GM21367 (cell line): ENCODE measurements at regions not wholly inside any gene's neighbourhood (a gene's known extent, or its start where the extent isn't known, plus 50 kb on each side); places are given as distances from the start of the nearest gene placed in this dataset.
"Not testable (repeated sequence)": the region's sequence is repeated elsewhere in the genome, so short reads cannot be mapped to it uniquely, and the experiment has no call there.

Source experiments
- ATAC-seq: cut with Tn5 transposase; IDR thresholded peaks from one replicate; pipeline ENCODE4 v1.9.1; 2021; ENCODE audit not compliant: unreplicated experiment

DNA sequence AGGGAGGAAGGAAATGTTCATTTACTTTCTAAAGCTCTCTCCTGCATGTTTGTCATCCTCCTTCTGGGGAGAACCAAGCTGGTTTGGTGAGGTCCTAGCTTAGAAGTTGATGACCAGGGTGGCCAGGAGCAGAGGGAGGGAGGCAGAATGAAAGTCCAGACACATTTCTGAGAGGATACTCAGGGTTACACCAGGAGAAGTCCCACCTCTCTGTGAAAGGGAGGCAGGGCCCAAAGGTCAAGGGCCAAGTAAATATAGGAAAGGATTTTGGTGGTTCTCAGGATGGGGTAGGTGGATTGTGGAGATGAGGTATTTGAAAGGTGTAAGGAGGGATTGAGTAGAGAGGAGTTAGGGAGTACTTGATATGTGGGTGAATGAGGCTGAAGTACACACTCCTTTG lies 58.0 kb upstream of the FBXO11 start:
- ATAC-seq, result no peak

- ATAC-seq, result no peak
Measured at GRCh38 chr2:47964722-47965434, 58.6 kb upstream of the FBXO11 start.

DNA sequence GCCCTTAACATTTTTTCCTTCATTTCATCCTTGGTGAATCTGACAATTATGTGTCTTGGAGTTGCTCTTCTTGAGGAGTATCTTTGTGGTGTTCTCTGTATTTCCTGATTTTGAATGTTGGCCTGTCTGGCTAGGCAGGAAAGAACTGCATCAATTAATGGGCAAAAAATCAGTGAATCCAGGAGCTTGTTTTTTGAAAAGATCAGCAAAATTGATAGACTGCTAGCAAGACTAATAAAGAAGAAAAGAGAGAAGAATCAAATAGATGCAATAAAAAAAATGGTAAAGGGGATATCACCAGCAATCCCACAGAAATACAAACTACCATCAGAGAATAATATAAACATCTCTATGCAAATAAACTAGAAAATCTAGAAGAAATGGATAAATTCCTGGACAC lies 70.4 kb upstream of the FBXO11 start:
- ATAC-seq, result not testable (repeated sequence)

DNA sequence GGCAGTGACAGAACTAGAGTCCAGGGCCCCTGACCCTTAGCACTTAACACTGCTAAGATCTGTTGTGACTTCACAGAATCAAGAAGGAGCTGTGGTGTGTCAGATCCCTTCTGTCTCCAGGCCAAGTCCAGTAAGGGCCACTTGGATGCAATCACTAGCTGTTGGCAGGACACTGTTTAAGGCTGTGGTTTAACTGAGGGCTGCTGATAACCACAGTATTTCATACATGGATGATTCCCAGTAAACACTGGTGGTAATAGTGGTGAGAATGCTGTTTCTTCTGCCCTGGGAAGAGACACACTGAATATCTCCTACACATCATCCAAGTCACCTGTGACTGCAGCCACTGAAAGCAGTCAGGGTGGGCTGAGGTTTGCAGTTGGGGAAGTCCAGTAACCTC lies 77.7 kb upstream of the FBXO11 start:
- no peak for ATAC-seq

- ATAC-seq, result no peak
Measured at GRCh38 chr2:47990503-47990902, 84.2 kb upstream of the FBXO11 start.

DNA sequence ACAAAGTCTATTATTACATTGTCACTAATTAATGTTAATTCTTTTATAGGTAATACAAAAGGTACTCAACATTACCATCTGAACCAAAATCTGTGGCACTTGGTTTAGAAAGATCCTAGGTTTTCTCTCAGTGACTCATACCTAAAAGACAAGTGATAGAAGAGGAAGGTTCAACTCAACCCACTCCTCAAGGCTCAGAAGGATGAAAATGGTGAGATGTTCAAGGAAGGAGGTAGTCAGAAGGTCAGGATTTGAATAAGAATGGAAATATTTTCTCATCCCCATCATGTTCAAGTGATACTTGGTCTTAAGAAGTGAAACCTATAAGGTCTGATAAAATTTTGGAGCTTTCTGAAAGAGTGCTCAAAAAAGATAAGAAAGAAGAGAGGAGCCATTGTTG lies 86.4 kb upstream of the FBXO11 start:
- no peak for ATAC-seq

DNA sequence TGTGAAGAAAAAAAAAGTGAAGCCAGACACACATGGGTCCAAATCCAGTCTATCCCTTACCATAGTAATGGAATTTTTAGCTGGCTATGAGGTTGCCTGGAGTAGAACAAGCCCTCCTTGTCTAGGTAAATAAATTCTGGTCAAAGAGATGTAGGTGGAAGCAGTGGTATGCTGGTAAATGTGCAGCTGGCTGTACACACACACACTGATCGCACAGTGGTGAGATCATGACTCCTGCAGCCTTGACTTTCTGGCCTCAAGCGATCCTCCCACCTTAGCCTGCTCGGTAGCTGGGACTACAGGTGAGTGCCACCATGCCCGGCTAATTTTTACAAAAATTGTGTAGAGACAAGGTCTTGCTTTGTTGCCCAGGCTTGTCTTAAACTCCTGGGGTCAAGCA lies 90.5 kb upstream of the FBXO11 start:
- no peak for ATAC-seq

GRCh38 chr2:47999512-47999911 lies 93.2 kb upstream of the FBXO11 start:
- no peak for ATAC-seq

GRCh38 chr2:48001498-48001897 lies 95.2 kb upstream of the FBXO11 start:
- no peak for ATAC-seq

GRCh38 chr2:48006094-48006493 lies 99.8 kb upstream of the FBXO11 start:
- no peak for ATAC-seq

- ATAC-seq, result no peak
Measured at GRCh38 chr2:48007699-48008268, 101.5 kb upstream of the FBXO11 start.

GRCh38 chr2:48009256-48009655 lies 103.0 kb upstream of the FBXO11 start:
- no peak for ATAC-seq

GRCh38 chr2:48015421-48015820 lies 109.1 kb upstream of the FBXO11 start:
- ATAC-seq, result no peak

DNA sequence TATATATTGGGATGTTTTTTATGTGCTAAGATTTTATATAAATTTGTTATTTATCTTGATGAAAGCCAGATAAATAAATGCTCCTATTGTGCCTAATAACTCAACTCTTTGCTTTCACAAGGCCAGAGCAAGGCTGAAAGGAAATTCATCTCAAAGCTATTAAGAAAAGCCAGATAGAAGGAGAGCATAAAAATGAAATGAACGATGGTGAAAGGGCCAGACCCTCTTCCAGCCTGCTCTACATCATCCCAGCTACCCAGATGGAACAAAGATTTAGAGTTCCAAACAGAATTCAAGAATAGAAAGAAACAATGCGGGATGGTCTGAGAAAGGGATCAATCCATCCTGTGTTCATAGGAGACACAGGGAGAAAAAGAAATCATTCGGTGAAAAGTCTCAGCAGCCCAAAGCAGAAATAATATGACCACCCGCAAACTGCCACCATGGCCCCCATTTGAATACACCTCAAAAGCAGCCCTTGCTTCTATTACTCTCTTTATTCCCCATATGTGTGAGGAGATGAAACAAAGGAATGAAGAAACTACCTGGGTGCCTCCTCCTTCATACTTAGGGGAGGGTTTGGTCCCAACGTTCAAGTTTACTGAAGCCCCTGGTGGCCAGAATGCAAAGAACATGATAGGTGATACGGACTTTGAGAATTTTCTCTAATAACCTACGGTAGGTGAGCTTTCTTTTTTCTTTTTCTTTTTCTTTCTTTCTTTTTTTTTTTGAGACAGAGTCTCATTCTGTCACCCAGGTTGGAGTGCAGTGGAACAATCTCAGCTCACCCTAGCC lies 110.1 kb upstream of the FBXO11 start:
- no peak for ATAC-seq

DNA sequence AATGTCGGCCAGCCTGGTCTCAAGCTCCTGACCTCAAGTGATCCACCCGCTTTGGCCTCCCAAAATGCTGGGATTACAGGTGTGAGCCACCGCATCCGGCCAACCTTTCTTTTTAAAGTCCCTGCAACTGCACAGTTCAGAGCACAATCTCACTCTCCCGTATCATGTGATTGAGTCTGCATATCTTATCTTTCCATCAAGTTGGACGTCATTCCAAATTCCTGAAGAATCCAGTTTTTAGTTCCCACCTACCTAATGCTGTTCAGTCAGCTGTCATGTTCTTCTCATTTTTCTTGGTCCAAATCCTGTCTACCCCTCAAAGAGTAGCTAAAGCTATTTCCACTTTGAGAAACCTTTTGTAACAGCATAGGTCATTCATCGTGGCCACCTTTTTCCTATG lies 110.8 kb upstream of the FBXO11 start:
- ATAC-seq, result no peak

GRCh38 chr2:48018480-48018879 lies 112.2 kb upstream of the FBXO11 start:
- no peak for ATAC-seq

GRCh38 chr2:48026865-48027264 lies 120.6 kb upstream of the FBXO11 start:
- ATAC-seq, result no peak

- no peak for ATAC-seq
Measured at GRCh38 chr2:48032765-48033164, 126.5 kb upstream of the FBXO11 start.

GRCh38 chr2:48034295-48034694 lies 128.0 kb upstream of the FBXO11 start:
- ATAC-seq, result no peak

DNA sequence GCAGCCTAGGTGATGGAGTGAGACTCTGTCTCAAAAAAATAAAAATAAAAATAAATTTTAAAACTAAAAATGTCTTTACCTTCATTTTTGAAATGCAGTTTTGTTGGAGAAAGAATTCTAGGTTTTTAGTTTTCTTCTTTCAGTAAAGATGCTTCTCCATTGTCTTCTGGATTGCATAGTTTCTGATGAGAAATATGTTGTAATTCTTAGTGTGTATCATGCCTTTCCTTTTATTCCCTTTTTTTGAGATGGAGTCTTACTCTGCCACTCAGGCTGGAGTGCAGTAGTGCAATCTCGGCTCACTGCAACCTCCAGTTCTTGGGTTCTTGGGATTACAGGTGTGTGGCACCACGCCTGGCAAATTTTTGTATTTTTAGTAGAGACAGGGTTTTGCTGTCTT lies 130.0 kb upstream of the FBXO11 start:
- no peak for ATAC-seq

DNA sequence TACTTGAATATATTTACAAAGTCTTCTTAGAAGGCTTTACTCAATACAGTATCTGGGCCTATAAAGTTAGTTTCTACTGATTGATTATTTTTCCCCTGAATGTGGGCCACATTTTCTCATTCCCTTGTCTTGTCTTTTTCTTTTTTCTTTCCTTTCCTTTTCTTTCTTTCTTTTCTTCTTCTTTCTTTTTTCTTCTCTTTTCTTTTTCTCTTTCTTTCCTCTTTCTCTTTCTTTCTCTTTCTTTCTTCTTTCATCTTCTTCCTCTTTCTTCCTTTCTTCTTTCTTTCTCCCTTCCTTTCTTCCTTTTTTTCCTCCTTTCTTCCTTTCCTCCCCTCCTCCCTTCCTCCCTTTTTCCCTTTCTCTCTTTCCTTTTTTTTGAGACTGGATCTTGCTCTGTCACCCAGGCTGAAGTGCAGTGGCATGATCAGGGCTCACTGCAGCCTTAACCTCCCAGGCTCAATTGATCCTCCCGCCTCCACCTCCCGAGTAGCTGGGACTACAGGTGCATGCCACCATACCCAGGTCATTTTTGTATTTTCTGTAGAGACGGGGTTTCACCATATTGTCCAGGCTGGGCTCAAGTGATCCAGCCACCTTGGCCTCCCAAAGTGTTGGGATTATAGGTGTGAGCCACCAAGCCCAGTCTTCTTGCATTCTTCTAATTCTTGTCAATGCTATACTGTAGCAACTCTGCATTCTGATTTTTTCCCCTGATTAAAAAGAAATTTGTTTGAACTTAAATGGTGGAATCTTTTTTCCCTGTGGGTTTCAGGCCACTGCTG lies 133.1 kb upstream of the FBXO11 start:
- no peak for ATAC-seq
